Neural cell (in vitro differentiated cells): ENCODE measurements at regions not wholly inside any gene's neighbourhood (a gene's known extent, or its start where the extent isn't known, plus 50 kb on each side); places are given as distances from the start of the nearest gene placed in this dataset.

Source experiments
- H2AFZ ChIP-seq: fragments of 200-600, 300-800 bp; sonication (generic), shearing (Covaris generic); 2 replicates; pipeline ENCODE4 v1.6.0; 2014; ENCODE audit warnings: low read depth, mild to moderate bottlenecking, antibody characterized with exemption, low read length, moderate library complexity
- H3F3A ChIP-seq: fragments of 200-600 bp; shearing (Covaris generic); 2 replicates; pipeline ENCODE4 v1.6.1; 2016; ENCODE audit warnings: mild to moderate bottlenecking, moderate library complexity, mixed read lengths, antibody characterized with exemption, low read length; ENCODE audit not compliant: insufficient read depth, poor library complexity, severe bottlenecking
- H3K27ac ChIP-seq: fragments of 200-600, 300-800 bp; sonication (generic), shearing (Covaris generic); 2 replicates; pipeline ENCODE4 v1.5.1; 2014; ENCODE audit warnings: mild to moderate bottlenecking, low read length, moderate library complexity
- H3K27me3 ChIP-seq: fragments of 300-800, 200-600 bp; sonication (generic), shearing (Covaris generic); 2 replicates; pipeline ENCODE4 v1.6.0; 2014; ENCODE audit warnings: mild to moderate bottlenecking, low read depth, low read length, moderate library complexity; ENCODE audit not compliant: insufficient read depth
- H3K36me3 ChIP-seq: fragments of 300-800, 200-600 bp; sonication (generic), shearing (Covaris generic); 2 replicates; pipeline ENCODE4 v1.5.1; 2014; ENCODE audit warnings: mild to moderate bottlenecking, antibody characterized with exemption, low read length, moderate library complexity; ENCODE audit not compliant: insufficient read depth
- H3K4me2 ChIP-seq: fragments of 300-800, 200-600 bp; sonication (generic), shearing (Covaris generic); 2 replicates; pipeline ENCODE4 v1.6.0; 2014; ENCODE audit warnings: mild to moderate bottlenecking, low read length
- H3K4me3 ChIP-seq: fragments of 300-800, 200-600 bp; sonication (generic), shearing (Covaris generic); 2 replicates; pipeline ENCODE4 v1.5.1; 2014; ENCODE audit warnings: mild to moderate bottlenecking, low read length, moderate library complexity
- H3K79me2 ChIP-seq: fragments of 200-600 bp; shearing (Covaris generic); replicated peaks from 2 replicates; pipeline ENCODE4 v1.6.0; 2014; ENCODE audit warnings: mild to moderate bottlenecking, low read length, moderate library complexity; ENCODE audit not compliant: insufficient read depth
- H3K9ac ChIP-seq: fragments of 300-800, 200-600 bp; sonication (generic), shearing (Covaris generic); 2 replicates; pipeline ENCODE4 v1.6.1; 2016; ENCODE audit warnings: mild to moderate bottlenecking, low read length, mixed read lengths
- H3K9me2 ChIP-seq: fragments of 200-600 bp; shearing (Covaris generic); 2 replicates; pipeline ENCODE4 v1.6.1; 2016; ENCODE audit warnings: mild to moderate bottlenecking, low read length, mixed read lengths; ENCODE audit not compliant: insufficient read depth
- H3K9me3 ChIP-seq: fragments of 200-600, 300-800 bp; sonication (generic), shearing (Covaris generic); 2 replicates; pipeline ENCODE4 v1.6.1; 2016; ENCODE audit warnings: mild to moderate bottlenecking, mixed run types, low read length, moderate library complexity, mixed read lengths
- H4K20me1 ChIP-seq: fragments of 200-600 bp; shearing (Covaris generic); 2 replicates; pipeline ENCODE4 v1.6.1; 2016; ENCODE audit warnings: mild to moderate bottlenecking, mixed run types; ENCODE audit not compliant: insufficient read depth
- CTCF ChIP-seq: fragments of 450-650 bp; IDR thresholded peaks from 2 replicates; pipeline ENCODE4 v1.5.1; 2014; ENCODE audit warnings: antibody characterized with exemption, mild to moderate bottlenecking, moderate library complexity; ENCODE audit not compliant: poor library complexity, severe bottlenecking
- EP300 ChIP-seq: fragments of 450-650 bp; conservative IDR thresholded peaks from 2 replicates; pipeline ENCODE4 v1.6.1; 2014; ENCODE audit warnings: antibody characterized with exemption, mild to moderate bottlenecking, moderate library complexity; ENCODE audit not compliant: poor library complexity, severe bottlenecking
- EZH2 ChIP-seq: fragments of 200-600, 300-800 bp; shearing (Covaris generic), sonication (generic); IDR thresholded peaks from 2 replicates; pipeline ENCODE4 v1.6.1; 2014; ENCODE audit warnings: antibody characterized with exemption, low read length, borderline replicate concordance, mild to moderate bottlenecking; ENCODE audit not compliant: insufficient read depth, poor library complexity, severe bottlenecking
- MXI1 ChIP-seq: fragments of 450-650 bp; conservative IDR thresholded peaks from 2 replicates; pipeline ENCODE4 v1.6.1; 2014; ENCODE audit warnings: antibody characterized with exemption, mild to moderate bottlenecking; ENCODE audit not compliant: poor library complexity, severe bottlenecking
- RAD21 ChIP-seq: fragments of 450-650 bp; conservative IDR thresholded peaks from 2 replicates; pipeline ENCODE4 v1.6.1; 2014; ENCODE audit warnings: antibody characterized with exemption, mild to moderate bottlenecking, moderate library complexity
- REST ChIP-seq: IDR thresholded peaks from 2 replicates; pipeline ENCODE4 v1.6.1; 2012; ENCODE audit warnings: borderline replicate concordance
- SMC3 ChIP-seq: fragments of 450-650 bp; conservative IDR thresholded peaks from 2 replicates; pipeline ENCODE4 v1.6.1; 2014; ENCODE audit warnings: antibody characterized with exemption, mild to moderate bottlenecking, moderate library complexity; ENCODE audit not compliant: poor library complexity
- TAF1 ChIP-seq: IDR thresholded peaks from 2 replicates; pipeline ENCODE4 v1.6.1; 2012; ENCODE audit warnings: low read depth

- Histone ChIP-seq H3K27ac (no peak overlapping the region), H3K79me2 (no peaks in the 10 kb centered on the region), H3K9me3 (no peaks in the 10 kb centered on the region), H3K9me2 (no peaks in the 10 kb centered on the region), H3K4me3 (no peak overlapping the region), H3K4me2 (no peak overlapping the region), H2AFZ (no peak overlapping the region), H4K20me1 (no peaks in the 10 kb centered on the region), H3K9ac (no peak overlapping the region), H3K36me3 (no peaks in the 10 kb centered on the region), H3K27me3 (no peaks in the 10 kb centered on the region), H3F3A (no peaks in the 10 kb centered on the region)
- no peak for TF ChIP-seq RAD21
- no peak for TF ChIP-seq REST
- no peak for TF ChIP-seq MXI1
- no peak for TF ChIP-seq TAF1
Observed at GRCh38 chr7:67306331-67306730, 309.7 kb downstream of the TYW1 start.

- Histone ChIP-seq H3K9me3 (no peaks in the 10 kb centered on the region), H3K27ac (no peak overlapping the region), H3K9me2 (no peaks in the 10 kb centered on the region), H3F3A (no peaks in the 10 kb centered on the region), H3K4me3 (no peak overlapping the region), H4K20me1 (no peaks in the 10 kb centered on the region), H3K9ac (no peak overlapping the region), H3K27me3 (no peaks in the 10 kb centered on the region), H3K4me2 (no peak overlapping the region), H3K36me3 (no peaks in the 10 kb centered on the region), H2AFZ (no peak overlapping the region), H3K79me2 (no peaks in the 10 kb centered on the region)
- no peak for TF ChIP-seq CTCF
- TF ChIP-seq EP300: no peak
Observed at GRCh38 chr7:67309764-67310549, 313.3 kb downstream of the TYW1 start.

GRCh38 chr7:67311901-67312300 is 315.3 kb downstream of the TYW1 start:
- no peak overlapping the region for H3K4me3 ChIP-seq
- no peaks in the 10 kb centered on the region for H3K9me2 ChIP-seq
- H3K9ac ChIP-seq: no peak overlapping the region
- no peak overlapping the region for H3K27ac ChIP-seq
- no peaks in the 10 kb centered on the region for H3K9me3 ChIP-seq
- H3F3A ChIP-seq: no peaks in the 10 kb centered on the region
- H4K20me1 ChIP-seq: no peaks in the 10 kb centered on the region
- H3K4me2 ChIP-seq: no peak overlapping the region
- H3K79me2 ChIP-seq: no peaks in the 10 kb centered on the region
- H3K36me3 ChIP-seq: no peaks in the 10 kb centered on the region
- H3K27me3 ChIP-seq: no peaks in the 10 kb centered on the region
- no peak overlapping the region for H2AFZ ChIP-seq
- no peak for TF ChIP-seq TAF1
- no peak for TF ChIP-seq EZH2
- TF ChIP-seq CTCF: no peak
- no peak for TF ChIP-seq EP300
- no peak for TF ChIP-seq SMC3
- no peak for TF ChIP-seq RAD21
